ENCODE measurements at regions not wholly inside any gene's neighbourhood (a gene's known extent, or its start where the extent isn't known, plus 50 kb on each side); places are given as distances from the start of the nearest gene placed in this dataset.

GRCh38 chr20:48458003-48458377 lies 369.8 kb downstream of the PREX1 start:
- TF ChIP-seq ZBTB7A (IDR thresholded peaks at IDR 0.05; ENCODE audit: low read depth) = no peak
- TF ChIP-seq FOXM1 (IDR thresholded peaks at IDR 0.05; ENCODE audit: borderline replicate concordance, low read depth) = no peak
- TF ChIP-seq EGR1 (IDR thresholded peaks at IDR 0.05) = no peak
- no peak for TF ChIP-seq USF1 (IDR thresholded peaks at IDR 0.05)
- no peak for TF ChIP-seq TCF12 (IDR thresholded peaks at IDR 0.05; ENCODE audit: low read depth)
- no peak for TF ChIP-seq TEAD4 (IDR thresholded peaks at IDR 0.05)
- TF ChIP-seq, protein P1, sequence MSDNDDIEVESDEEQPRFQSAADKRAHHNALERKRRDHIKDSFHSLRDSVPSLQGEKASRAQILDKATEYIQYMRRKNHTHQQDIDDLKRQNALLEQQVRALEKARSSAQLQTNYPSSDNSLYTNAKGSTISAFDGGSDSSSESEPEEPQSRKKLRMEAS (IDR thresholded peaks at IDR 0.05) = no peak
- no peak for TF ChIP-seq NFIC (IDR thresholded peaks at IDR 0.05)
- TF ChIP-seq TAF1 (IDR thresholded peaks at IDR 0.05; ENCODE audit: low read depth) = no peak
- no peak for TF ChIP-seq RAD21 (IDR thresholded peaks at IDR 0.05; ENCODE audit: low read depth)
- TF ChIP-seq CREB1 (IDR thresholded peaks at IDR 0.05; ENCODE audit: low read depth) = no peak
- TF ChIP-seq, protein P2, sequence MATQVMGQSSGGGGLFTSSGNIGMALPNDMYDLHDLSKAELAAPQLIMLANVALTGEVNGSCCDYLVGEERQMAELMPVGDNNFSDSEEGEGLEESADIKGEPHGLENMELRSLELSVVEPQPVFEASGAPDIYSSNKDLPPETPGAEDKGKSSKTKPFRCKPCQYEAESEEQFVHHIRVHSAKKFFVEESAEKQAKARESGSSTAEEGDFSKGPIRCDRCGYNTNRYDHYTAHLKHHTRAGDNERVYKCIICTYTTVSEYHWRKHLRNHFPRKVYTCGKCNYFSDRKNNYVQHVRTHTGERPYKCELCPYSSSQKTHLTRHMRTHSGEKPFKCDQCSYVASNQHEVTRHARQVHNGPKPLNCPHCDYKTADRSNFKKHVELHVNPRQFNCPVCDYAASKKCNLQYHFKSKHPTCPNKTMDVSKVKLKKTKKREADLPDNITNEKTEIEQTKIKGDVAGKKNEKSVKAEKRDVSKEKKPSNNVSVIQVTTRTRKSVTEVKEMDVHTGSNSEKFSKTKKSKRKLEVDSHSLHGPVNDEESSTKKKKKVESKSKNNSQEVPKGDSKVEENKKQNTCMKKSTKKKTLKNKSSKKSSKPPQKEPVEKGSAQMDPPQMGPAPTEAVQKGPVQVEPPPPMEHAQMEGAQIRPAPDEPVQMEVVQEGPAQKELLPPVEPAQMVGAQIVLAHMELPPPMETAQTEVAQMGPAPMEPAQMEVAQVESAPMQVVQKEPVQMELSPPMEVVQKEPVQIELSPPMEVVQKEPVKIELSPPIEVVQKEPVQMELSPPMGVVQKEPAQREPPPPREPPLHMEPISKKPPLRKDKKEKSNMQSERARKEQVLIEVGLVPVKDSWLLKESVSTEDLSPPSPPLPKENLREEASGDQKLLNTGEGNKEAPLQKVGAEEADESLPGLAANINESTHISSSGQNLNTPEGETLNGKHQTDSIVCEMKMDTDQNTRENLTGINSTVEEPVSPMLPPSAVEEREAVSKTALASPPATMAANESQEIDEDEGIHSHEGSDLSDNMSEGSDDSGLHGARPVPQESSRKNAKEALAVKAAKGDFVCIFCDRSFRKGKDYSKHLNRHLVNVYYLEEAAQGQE (IDR thresholded peaks at IDR 0.05; ENCODE audit: low read depth) = no peak
- no peak for TF ChIP-seq CEBPB (IDR thresholded peaks at IDR 0.05)
- TF ChIP-seq EP300 (IDR thresholded peaks at IDR 0.05; ENCODE audit: borderline replicate concordance) = no peak
- TF ChIP-seq YY1 (IDR thresholded peaks at IDR 0.05; ENCODE audit: low read depth) = no peak

- TF ChIP-seq, protein P1 (IDR thresholded peaks at IDR 0.05) = no peak
- no peak for TF ChIP-seq NFIC (IDR thresholded peaks at IDR 0.05)
- no peak for TF ChIP-seq EP300 (IDR thresholded peaks at IDR 0.05; ENCODE audit: borderline replicate concordance)
- no peak for TF ChIP-seq CREB1 (IDR thresholded peaks at IDR 0.05; ENCODE audit: low read depth)
- no peak for TF ChIP-seq RAD21 (IDR thresholded peaks at IDR 0.05; ENCODE audit: low read depth)
- TF ChIP-seq ZBTB7A (IDR thresholded peaks at IDR 0.05; ENCODE audit: low read depth) = no peak
- no peak for TF ChIP-seq TAF1 (IDR thresholded peaks at IDR 0.05; ENCODE audit: low read depth)
- no peak for TF ChIP-seq EGR1 (IDR thresholded peaks at IDR 0.05)
- TF ChIP-seq TCF12 (IDR thresholded peaks at IDR 0.05; ENCODE audit: low read depth) = no peak
- TF ChIP-seq YY1 (IDR thresholded peaks at IDR 0.05; ENCODE audit: low read depth) = no peak
These were observed 370.4 kb downstream of the PREX1 start for GRCh38 chr20:48457193-48458002.

DNA sequence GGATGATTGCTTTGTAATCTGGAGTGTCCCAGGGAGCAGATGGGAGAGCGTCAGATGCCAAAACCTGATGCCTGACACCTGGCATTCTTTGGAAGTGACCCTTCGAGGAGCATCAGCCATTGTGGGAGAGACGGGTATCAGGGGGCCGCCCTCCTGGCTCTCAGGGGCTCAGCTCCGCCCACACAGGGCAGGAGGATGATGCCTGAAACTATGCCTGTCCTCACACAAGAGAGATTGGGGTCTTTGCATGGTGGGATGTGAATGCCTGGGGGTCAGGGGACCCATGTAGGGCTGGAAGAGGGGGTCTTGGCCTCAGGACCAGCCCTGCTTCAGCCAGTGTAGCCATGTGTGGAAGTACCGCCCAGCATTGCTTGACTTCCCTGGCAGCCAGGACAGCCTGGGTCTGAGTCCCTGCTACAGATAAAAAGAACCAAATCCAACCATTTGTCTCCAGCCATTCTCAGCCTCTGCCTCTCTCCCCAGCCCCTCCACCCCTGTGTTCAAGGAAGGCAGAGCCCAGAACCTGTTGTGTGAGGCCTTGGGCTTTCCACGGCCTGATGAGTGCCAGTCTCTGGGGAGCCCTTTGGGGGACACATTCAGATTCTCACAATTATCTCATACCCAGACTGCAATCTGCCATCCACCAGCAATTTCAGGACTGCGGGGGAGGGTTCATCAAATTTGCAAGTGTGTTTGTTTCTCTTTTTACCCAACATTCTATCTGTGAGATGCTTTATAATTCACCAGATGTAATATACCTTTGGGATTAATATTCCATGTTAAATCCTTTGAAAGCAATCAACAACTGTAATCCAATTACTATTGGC lies 371.2 kb downstream of the PREX1 start:
- TF ChIP-seq USF1 (IDR thresholded peaks at IDR 0.05) (no peak), EGR1 (IDR thresholded peaks at IDR 0.05) (no peak), CEBPB (IDR thresholded peaks at IDR 0.05) (no peak), ZBTB7A (IDR thresholded peaks at IDR 0.05; ENCODE audit: low read depth) (no peak), NFIC (IDR thresholded peaks at IDR 0.05) (no peak), CREB1 (IDR thresholded peaks at IDR 0.05; ENCODE audit: low read depth) (no peak), EP300 (IDR thresholded peaks at IDR 0.05; ENCODE audit: borderline replicate concordance) (no peak), TCF12 (IDR thresholded peaks at IDR 0.05; ENCODE audit: low read depth) (no peak), TAF1 (IDR thresholded peaks at IDR 0.05; ENCODE audit: low read depth) (no peak), RAD21 (IDR thresholded peaks at IDR 0.05; ENCODE audit: low read depth) (no peak), YY1 (IDR thresholded peaks at IDR 0.05; ENCODE audit: low read depth) (no peak), FOXM1 (IDR thresholded peaks at IDR 0.05; ENCODE audit: borderline replicate concordance, low read depth) (no peak), TEAD4 (IDR thresholded peaks at IDR 0.05) (no peak)
- TF ChIP-seq, protein P2 (IDR thresholded peaks at IDR 0.05; ENCODE audit: low read depth) = no peak
- TF ChIP-seq, protein P1 (IDR thresholded peaks at IDR 0.05) = no peak

GRCh38 chr20:48455651-48456365 lies 372.0 kb downstream of the PREX1 start:
- TF ChIP-seq CEBPB (IDR thresholded peaks at IDR 0.05) = no peak
- TF ChIP-seq NFIC (IDR thresholded peaks at IDR 0.05) = no peak
- TF ChIP-seq ZBTB7A (IDR thresholded peaks at IDR 0.05; ENCODE audit: low read depth) = no peak
- TF ChIP-seq FOXM1 (IDR thresholded peaks at IDR 0.05; ENCODE audit: borderline replicate concordance, low read depth) = no peak
- no peak for TF ChIP-seq TEAD4 (IDR thresholded peaks at IDR 0.05)
- no peak for TF ChIP-seq RAD21 (IDR thresholded peaks at IDR 0.05; ENCODE audit: low read depth)
- TF ChIP-seq YY1 (IDR thresholded peaks at IDR 0.05; ENCODE audit: low read depth) = no peak
- TF ChIP-seq EP300 (IDR thresholded peaks at IDR 0.05; ENCODE audit: borderline replicate concordance) = no peak
- no peak for TF ChIP-seq CREB1 (IDR thresholded peaks at IDR 0.05; ENCODE audit: low read depth)
- TF ChIP-seq USF1 (IDR thresholded peaks at IDR 0.05) = no peak
- TF ChIP-seq TAF1 (IDR thresholded peaks at IDR 0.05; ENCODE audit: low read depth) = no peak
- no peak for TF ChIP-seq EGR1 (IDR thresholded peaks at IDR 0.05)
- TF ChIP-seq TCF12 (IDR thresholded peaks at IDR 0.05; ENCODE audit: low read depth) = no peak

Data from Ishikawa (cell line).